HT-29 (cell line): ENCODE measurements at regions not wholly inside any gene's neighbourhood (a gene's known extent, or its start where the extent isn't known, plus 50 kb on each side); places are given as distances from the start of the nearest gene placed in this dataset.
A peak's percentile ranks its signal among the peaks of the same experiment; 100 is the strongest.

ENCODE experiments used
- DNase-seq: peaks from one replicate; pipeline ENCODE4 v3.0.0-alpha.2; 2015; ENCODE audit warnings: low spot score

GRCh38 chr9:73647560-73647959 is 495.9 kb downstream of the ANXA1 start:
- DNase-seq, result no peak

GRCh38 chr9:73649552-73649951 is 497.9 kb downstream of the ANXA1 start:
- no peak for DNase-seq

GRCh38 chr9:73655363-73655762 is 503.7 kb downstream of the ANXA1 start:
- DNase-seq, result no peak

GRCh38 chr9:73655831-73656230 is 504.2 kb downstream of the ANXA1 start:
- DNase-seq, result no peak

GRCh38 chr9:73665253-73665652 is 513.6 kb downstream of the ANXA1 start:
- no peak for DNase-seq

GRCh38 chr9:73667749-73668148 is 516.1 kb downstream of the ANXA1 start:
- DNase-seq, result peak; percentile 46

- DNase-seq, result peak; percentile 3
Observed at GRCh38 chr9:73680831-73681230, 529.2 kb downstream of the ANXA1 start.

GRCh38 chr9:73682789-73683188 is 531.1 kb downstream of the ANXA1 start:
- no peak for DNase-seq

GRCh38 chr9:73683862-73684591 is 532.4 kb downstream of the ANXA1 start:
- peak; percentile 36 for DNase-seq

GRCh38 chr9:73684601-73685000 is 532.9 kb downstream of the ANXA1 start:
- DNase-seq, result no peak

- DNase-seq, result no peak
Observed at GRCh38 chr9:73685786-73686185, 534.1 kb downstream of the ANXA1 start.

GRCh38 chr9:73689051-73689870 is 537.6 kb downstream of the ANXA1 start:
- no peak for DNase-seq

- DNase-seq, result no peak
Observed at GRCh38 chr9:73701415-73702057, 549.9 kb downstream of the ANXA1 start.

- no peak for DNase-seq
Observed at GRCh38 chr9:73714294-73714693, 562.6 kb downstream of the ANXA1 start.

- DNase-seq, result no peak
Observed at GRCh38 chr9:73715591-73715990, 563.9 kb downstream of the ANXA1 start.

GRCh38 chr9:73719660-73720059 is 568.0 kb downstream of the ANXA1 start:
- DNase-seq, result no peak

GRCh38 chr9:73720601-73721000 is 568.9 kb downstream of the ANXA1 start:
- no peak for DNase-seq

- DNase-seq, result no peak
Observed at GRCh38 chr9:73736270-73736669, 584.6 kb downstream of the ANXA1 start.

- no peak for DNase-seq
Observed at GRCh38 chr9:73738741-73739530, 587.3 kb downstream of the ANXA1 start.

GRCh38 chr9:73741316-73741715 is 589.7 kb downstream of the ANXA1 start:
- DNase-seq, result no peak

- DNase-seq, result no peak
Observed at GRCh38 chr9:73742412-73742811, 590.7 kb downstream of the ANXA1 start.

- no peak for DNase-seq
Observed at GRCh38 chr9:73743826-73744225, 592.2 kb downstream of the ANXA1 start.
